ENCODE measurements at regions not wholly inside any gene's neighbourhood (a gene's known extent, or its start where the extent isn't known, plus 50 kb on each side); places are given as distances from the start of the nearest gene placed in this dataset.
"Not testable (repeated sequence)": the region's sequence is repeated elsewhere in the genome, so short reads cannot be mapped to it uniquely, and the experiment has no call there.

DNA sequence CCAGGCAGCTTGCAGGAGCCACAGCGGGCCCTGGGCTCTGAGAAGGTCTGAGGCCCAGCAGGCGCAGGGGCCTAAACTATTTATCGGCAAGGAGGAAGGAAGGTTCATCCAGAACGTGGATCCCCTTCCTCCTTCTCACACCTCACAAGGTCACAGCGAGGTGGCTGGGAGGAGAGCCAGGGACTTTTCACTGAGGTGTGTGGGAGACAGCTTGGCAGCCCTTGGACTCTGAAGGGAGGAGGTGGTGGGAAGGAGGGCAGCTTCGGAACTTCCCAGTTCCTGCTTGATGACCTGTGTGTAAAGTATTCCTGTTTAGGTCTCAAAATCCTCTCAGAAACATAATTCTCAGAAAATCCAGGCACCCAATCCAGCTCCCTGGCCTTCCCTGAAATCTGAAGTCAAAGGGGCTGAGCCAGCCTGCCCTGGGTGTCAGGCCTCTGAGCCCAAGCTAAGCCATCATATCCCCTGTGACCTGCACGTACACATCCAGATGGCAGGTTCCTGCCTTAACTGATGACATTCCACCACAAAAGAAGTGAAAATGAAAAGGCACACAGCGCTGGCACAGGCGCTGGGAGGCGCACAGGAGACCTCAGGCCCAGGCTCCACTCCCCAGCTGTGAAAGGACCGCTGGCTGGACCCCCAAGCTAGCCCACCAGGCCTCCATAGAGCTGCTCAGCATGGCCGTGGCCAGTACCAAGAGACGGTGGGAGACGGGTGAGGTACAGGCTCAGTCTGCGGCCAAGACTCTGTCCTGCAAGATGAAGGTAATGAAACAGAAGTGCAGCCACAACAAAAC is 269.4 kb upstream of the FRG2C start:
- DNase-seq (ENCODE audit: low read depth), result not testable (repeated sequence)

DNA sequence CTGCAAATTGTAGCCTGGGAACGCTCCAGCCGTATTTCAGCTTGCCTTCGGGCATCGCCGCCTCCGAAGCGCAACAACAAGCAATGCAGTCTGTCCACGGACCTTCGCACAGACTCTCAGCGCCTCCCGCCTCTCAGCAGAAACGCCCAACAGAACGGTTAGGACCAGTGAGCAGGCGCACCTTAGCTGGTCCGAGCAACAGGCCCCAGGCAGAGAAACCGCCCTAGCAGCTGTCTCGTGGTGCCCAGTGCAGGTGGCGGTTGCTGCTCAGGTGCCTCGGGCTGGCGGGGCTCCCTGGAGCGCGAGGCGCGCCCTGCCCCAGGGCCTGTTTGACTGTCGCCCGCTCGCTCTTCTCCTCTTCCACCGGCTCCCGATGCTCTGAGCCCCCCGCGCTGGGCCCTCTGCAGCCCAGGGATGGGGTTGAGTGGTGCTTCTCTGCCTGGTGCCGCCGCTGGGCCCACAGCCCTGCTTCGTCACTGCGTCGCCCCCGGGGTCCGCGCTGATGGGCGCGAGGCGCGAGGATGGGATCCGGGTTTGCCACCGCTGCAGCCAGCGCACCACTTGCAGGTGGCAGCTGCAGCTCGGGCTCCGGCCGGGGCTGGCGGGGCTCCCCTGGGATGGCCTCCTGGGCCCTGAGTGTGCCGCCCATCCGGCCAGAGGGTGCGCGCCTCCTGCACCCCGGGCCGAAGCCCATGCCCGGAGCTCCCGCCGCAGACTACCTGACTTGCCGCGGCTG is 268.4 kb upstream of the FRG2C start:
- no peak for DNase-seq (ENCODE audit: low read depth)

DNA sequence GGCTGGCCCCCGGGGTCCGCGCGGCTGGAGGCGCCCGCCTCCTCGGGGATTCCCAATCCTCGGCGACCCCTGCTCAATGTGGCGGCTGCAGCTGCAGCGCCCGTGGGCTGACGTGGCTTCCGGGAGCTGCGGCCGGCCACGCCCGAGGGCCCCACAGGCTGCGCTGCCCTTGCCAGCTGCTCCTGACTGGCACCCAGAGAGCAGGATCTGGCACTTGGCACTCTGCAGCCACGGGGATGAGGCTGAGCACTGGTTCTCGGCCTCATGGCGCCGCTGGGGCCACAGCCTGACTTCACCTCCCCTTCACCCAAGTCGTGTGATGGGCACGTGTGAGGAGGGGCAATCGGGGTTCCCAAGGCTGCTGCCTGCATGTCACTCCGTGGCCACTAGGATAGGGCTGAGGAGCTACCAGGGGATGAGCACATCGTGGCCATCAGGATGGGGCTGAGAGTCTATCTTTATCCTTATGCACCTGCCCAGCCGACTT is 267.8 kb upstream of the FRG2C start:
- no peak for DNase-seq (ENCODE audit: low read depth)

DNA sequence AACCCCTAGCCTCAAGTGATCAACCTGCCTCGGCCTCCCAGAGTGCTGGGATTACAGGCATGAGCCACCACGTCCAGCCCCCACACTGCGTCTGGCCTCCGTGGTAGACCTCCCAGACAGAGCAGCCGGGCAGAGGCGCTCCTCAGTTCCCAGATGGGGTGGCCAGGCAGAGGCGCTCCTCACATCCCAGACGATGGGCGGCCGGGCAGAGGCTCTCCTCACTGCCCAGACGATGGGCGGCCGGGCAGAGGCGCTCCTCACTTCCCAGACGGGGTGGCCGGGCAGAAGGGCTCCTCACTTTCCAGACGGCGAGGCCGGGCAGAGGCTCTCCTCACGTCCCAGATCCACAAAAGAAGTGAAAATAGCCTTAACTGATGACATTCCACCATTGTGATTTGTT is 266.6 kb upstream of the FRG2C start:
- DNase-seq (ENCODE audit: low read depth), result not testable (repeated sequence)

DNA sequence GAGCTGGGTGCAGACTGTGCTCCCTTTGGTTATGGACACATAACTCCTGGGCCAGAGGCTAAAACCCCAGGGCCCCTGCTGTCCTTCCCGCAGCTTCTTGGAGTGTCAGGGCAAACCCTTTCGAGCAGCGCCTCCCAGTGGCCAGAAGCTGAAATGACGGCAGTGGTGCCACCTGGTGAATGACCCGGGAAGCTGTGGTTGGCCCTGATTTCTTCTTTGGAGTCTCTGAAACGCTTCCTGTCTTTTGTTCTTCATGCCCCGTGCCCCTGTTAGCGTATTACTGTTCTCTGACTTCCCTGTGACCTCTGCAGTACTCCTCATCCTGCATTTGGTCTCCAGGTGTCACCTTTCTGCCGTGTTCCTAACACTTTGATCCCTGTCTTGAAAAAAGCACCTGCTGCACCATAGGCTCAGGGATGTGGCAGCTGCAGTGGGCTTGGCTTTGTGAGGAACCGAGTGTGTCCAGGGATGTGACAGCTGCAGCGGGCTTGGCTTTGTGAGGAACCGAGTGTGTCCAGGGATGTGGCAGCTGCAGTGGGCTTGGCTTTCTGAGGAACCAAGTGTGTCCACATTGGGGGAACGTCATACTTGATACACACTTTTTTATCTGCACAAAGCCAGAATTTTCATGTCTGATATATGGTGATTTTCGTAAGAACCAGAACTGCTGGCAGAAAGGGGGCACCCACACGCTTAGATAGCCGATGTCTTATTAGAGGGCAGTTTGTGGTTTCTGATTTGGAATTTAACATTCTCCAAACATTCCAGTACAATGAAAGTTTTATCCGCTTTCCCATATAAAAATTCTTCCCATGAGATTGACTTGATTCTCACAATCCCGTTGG is 241.8 kb upstream of the FRG2C start:
- DNase-seq (ENCODE audit: low read depth), result not testable (repeated sequence)

DNA sequence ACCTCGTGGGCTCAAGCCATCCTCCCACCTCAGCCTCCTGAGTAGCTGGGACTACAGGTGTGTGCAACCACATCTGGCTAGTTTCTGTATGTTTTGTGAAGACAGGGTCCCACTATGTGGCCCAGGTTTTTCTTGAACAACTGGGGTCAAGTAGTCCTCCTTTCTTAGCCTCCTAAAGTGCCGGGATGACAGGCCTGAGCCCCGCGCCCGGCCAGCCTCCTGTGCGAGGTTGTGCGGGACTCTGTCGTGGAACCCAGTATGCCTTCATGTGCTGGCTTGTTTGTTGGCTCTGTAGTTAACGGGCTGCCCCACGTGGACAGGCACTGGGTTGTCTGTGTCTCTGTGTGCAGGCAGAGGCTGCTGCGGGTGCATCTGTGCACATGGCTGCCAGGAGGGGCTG is 238.7 kb upstream of the FRG2C start:
- not testable (repeated sequence) for DNase-seq (ENCODE audit: low read depth)

DNA sequence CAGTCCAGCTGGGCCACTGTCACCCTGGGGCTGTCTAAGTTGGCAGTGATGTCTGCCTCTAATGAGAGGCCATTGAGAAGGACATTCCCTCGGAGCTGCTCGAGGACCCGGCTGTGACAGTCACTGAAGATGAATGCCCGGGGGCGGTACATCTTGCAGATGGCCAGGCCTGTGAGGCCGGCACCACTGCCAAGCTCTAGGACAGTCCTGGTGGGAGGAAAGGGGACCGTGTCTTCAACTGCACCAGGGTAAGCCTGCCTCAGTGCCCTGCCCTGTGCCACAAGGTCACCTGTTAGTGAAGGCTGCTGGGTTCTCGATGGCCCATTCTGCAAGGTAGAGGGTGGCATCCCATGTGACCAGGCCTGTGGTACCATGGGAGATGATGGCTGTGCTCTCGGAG is 236.6 kb upstream of the FRG2C start:
- not testable (repeated sequence) for DNase-seq (ENCODE audit: low read depth)

DNA sequence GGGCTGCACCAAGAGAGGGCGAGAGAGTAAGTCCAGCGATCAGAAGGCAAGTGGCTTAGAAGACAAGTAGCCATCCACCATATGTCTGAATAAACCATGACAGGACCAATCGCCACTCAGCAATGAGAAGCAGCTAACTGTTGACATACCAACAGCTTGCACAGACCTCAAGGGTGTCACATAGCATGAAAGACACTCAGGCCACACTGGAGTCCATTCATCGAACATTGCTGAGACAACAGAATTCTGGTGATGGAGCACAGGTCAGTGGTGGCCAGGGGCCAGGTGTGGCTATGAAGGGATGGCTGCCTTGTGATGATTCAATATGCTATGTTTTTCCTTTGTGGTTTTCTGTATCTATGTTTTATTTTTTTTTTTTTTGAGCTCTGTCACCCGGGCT is 236.2 kb upstream of the FRG2C start:
- DNase-seq (ENCODE audit: low read depth), result not testable (repeated sequence)

DNA sequence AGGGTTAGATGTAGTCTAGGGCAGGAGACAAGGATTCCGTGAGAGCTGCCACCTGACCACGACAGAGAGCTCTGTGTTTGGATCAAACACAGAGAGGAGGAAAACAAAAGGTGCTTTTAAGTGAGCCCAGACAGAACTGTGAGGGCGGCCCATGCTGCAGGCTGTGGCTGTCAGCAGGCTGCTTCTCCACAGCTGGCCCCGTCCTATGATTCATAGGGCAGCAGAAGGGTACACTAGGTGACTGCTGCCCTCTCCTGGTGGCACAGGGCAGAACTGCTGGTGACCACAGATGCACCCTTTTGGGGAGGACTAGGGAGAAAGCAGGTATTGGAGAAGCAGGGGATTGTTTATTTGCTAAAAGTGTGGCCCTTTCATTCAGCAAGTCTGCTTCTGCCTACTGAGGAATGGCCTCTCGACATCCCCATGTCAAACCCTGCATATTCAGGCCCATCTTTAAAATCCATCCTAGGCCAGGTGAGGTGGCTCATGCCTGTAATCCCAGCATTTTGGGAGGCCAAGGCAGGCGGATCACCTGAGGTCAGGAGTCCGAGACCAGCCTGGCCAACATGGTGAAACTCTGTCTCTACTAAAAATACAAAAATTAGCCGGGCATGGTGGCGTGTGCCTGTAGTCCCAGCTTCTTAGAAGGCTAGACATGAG is 234.4 kb upstream of the FRG2C start:
- DNase-seq (ENCODE audit: low read depth), result peak; percentile 57

DNA sequence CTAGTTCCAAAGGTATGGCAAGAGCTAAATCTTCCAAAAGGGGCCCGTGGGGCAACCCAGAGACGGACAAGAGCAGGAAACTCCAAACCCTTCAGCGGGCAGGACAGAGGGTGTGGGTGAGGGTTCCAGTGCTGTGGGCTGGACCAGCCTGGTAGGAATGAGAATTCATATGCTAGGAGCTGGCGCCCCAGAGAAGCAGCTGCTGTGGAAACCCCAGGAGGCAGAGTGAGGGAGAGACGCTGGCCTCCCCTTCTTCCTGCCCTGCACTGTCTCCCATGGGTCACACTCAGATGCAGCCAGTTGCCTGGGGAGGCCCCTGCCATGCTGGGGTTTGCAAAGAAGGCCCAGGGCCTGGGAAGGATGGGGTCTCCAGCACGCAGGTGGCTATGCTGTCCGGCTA is 233.7 kb upstream of the FRG2C start:
- DNase-seq (ENCODE audit: low read depth), result not testable (repeated sequence)

DNA sequence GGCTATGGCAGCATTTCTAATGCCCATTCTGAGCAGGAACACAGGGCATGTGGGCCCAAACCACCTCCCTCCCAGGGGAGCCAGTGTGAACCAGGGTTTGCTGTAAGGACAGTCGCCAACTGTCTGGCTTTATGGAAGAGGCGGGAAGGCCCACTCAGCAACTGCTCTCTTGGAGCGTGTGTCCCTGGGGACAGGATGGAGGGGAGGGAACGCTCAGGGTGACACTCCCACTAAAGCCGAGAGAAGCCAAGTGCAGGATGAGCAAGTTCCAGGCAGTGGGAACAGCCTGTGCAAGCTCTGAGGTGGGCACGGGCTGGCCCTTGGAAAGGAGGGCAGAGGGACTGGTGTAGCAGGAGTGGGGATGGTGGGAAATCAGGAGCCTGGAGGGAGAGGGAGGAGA is 233.0 kb upstream of the FRG2C start:
- DNase-seq (ENCODE audit: low read depth), result not testable (repeated sequence)

DNA sequence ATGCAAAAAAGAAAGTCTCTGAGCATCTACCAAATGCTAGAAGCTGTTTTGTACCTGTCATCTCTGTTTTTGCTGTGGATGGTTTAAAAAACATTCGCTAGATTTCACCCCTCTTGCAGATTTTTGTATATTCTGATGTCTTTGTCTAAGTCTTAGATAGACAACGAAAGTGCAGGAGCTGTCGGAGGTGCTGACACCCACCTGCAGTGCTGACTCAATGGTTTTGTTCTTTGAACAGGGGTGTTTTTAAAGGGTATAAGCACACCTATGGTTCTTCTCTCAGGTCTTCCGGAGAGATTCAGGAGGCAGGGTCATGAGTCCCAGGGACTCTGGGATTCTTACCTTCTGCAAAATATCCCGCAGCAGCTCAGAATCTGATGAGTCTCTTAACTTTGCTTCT is 231.7 kb upstream of the FRG2C start:
- not testable (repeated sequence) for DNase-seq (ENCODE audit: low read depth)

DNA sequence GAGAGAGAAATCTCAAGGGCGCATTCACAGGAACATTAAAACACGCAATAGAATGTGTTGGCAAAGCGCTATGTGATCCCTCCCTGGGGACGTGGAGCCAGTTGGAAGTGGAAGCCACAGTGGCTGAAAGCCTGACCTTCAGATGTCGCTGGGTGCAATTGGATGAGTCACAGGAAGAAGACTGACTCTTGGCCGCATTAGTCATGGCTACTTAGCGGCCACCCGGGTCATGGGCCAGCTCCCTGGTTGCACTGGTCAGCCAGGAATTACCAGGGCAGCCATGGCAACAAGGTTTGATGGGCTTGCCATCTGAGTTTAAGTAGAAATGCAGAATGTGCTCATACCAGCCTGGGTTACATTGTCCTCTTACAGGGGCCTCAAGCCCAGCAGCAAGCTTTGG is 231.2 kb upstream of the FRG2C start:
- DNase-seq (ENCODE audit: low read depth), result not testable (repeated sequence)

DNA sequence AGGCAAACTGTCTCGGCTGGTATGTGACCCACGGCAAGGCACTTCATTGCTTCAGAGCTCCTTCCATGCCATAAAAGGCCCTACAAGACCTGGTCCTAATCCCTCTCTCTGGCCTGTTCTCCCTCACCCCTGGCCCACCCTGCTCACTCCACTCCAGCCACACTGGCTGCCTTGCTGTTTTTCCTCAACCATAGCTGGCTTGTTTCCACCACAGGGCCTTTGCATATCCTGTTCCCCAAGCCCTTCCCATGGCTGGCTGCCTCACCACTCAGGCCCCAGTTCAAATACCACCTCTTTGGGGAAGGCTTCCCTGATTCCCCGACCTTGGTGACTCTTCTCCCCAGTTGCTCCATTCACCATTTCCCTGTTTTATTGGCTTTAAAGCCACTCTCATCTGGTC is 230.8 kb upstream of the FRG2C start:
- not testable (repeated sequence) for DNase-seq (ENCODE audit: low read depth)

DNA sequence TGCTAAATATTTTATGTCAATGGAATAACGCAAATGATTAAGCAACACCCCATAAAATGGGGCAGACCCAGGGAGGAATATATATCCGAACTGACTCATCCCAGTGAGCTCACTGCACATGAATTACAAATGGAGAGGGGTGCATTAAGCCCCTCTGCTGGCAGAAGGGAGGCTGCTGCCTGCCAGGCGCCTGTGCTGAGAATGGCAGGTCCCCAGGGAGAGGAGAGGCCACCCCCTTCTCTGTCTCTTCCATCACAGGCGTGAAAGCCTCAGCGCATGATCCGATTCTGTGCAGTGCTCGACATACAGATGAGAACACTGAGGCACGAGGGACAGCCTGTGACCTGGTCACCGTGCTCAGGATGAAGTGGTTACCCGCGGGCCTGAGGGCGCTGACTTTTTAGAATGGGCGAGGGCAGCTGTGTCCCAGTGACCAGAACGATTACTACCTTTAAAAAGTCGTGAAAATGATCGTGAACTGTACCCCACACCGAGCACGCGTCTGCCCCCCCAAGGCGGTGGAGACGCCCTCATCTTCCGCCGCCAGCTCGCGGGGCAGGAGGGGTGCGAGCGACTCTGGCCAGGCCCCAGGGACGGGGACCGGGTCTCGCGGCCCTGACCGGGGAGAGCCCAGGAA is 229.7 kb upstream of the FRG2C start:
- DNase-seq (ENCODE audit: low read depth), result peak; percentile 5

DNA sequence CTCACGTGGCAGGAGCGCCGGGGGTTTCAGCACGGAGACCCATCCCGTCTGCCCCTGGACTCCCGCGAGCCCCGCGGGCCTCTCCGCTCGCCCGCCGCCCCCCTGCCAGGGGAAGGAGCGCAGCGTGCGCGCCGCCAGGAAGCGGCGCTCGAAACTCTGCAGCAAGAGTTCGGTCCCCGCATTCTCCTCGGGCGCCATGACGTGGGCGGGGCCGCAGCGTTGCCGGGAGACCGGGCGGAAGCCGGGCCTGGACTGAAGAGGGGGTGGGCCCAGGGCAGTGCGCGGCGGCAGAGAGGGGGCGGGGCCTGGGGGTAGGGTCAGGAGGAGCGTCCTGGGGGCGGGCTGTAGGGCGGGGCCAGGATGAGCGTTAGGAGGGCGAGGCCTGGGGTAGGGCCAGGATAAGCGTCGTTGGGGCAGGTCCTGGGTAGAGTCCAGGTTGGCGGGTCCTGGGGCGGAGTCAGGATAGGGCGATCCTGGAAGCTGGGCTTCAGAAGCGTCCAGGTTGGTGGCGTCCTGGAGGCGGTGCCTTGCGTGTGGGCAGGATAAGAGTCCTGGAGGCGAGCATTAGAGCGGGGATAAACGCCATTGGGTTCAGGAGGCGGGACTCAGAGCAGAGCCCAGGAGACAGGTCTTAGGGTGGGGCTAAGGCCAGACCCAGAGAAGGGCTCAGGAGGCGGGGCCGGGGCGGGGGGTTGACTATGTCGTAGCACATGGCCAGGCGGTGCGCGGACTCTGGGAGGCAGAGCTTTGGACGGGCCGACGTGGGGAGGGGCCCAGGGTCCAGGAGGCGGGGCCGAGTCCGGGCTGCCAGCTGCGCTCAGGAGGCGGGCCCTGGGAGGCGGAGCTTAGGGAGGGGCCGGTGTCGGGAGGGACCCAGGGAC is 229.0 kb upstream of the FRG2C start:
- peak; percentile 97 for DNase-seq (ENCODE audit: low read depth)

DNA sequence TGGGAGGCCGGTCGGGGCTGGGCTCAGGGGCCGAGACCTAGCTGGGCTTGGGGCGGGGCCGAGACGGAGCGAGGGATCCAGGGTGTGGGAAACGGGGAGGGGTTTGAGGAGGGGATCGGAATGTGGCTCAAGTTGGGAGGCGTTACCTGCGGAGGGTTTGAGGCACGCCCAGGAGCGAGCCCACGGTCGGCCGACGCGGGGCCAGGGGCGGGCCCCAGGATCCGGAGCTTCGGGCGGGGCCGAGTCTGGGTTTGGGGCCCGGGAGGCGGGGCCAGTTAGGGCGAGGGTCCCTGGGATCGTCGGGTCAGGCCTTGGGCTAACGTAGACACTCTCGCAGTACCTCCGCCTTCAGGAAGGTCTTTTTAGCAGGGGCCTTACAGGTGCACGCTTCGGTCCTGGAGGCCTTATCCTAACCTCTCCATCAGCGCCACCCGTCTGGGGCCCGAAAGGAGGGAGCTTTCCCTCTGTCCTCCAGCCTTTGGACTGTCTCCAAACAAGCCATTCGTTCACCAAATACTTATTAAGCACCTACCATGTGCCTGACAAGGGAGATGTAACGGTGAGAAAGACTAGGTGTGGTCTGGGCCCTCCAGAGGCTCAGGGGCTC is 228.2 kb upstream of the FRG2C start:
- DNase-seq (ENCODE audit: low read depth), result not testable (repeated sequence)

DNA sequence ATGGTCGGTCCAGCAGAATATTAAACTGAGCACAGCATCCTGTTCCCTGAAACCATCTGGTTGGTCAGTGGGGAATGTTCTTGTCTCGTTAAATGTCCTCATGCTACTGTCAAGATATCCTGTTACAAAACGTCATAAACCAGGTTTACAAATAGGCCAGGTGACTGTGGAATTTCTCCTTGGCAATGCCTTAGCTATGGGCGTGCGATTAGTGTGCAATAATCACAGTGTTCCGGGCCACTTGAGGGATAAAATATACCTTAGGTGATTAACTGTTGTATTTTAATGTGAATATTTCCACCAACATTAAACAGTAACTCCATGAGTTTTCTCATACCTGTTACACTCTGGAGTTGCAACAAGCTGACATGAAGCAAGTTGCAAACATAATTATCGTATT is 223.1 kb upstream of the FRG2C start:
- not testable (repeated sequence) for DNase-seq (ENCODE audit: low read depth)

DNA sequence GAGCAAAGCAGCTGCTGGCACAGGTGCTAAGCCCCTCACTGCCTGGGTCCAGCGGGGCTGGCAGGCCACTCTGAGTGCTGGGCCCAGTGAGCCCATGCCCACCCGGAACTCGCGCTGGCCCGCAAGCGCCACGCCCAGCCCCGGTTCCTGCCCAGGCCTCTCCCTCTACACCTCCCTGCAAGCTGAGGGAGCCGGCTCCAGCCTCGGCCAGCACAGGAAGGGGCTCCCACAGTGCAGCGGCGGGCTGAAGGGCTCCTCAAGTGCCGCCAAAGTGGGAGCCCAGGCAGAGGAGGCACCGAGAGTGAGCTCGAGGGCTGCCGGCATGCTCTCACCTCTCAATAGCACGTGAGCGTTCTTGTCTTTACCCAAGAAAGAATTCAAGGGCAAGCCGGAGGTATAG is 219.5 kb upstream of the FRG2C start:
- not testable (repeated sequence) for DNase-seq (ENCODE audit: low read depth)

DNA sequence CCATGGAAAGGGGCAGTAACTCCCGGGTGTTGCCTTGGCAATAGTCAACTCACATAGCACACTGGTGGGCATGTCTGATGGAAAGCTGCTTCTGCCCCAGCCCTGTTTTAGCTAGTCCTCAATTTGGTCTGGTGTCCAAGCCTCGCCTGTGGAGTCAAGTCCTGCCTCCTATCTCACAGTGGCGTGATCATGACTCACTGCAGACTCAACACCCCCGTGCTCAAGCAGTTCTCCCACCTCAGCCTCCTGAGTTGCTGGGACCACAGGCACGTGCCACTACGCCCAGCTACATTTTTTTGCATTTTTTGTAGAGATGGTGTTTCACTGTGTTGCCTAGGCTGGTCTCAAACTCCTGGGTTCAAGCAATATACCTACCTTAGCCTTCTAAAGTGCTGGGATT is 218.9 kb upstream of the FRG2C start:
- not testable (repeated sequence) for DNase-seq (ENCODE audit: low read depth)

Measured in activated T-helper 9 cell treated with anti-CD3 and anti-CD28 coated beads, Interleukin-2, amount 50 U/mL, for 16 hours (primary cell).